ENCODE measurements at regions not wholly inside any gene's neighbourhood (a gene's known extent, or its start where the extent isn't known, plus 50 kb on each side); places are given as distances from the start of the nearest gene placed in this dataset.

GRCh38 chr4:182113779-182114178 lies 129.4 kb upstream of the TENM3 start:
- no peak for TF ChIP-seq CTCF (IDR thresholded peaks at IDR 0.05)
- Histone ChIP-seq H3K9me3 (no peaks in the 10 kb centered on the region), H3K4me3 (ENCODE audit: low read depth in 1 of 2, low read length in 1 of 2) (no peak overlapping the region), H3K27ac (no peak overlapping the region), H3K4me1 (ENCODE audit: control insufficient read depth in 1 of 2, insufficient read depth in 1 of 2, low read depth in 1 of 2, low read length in 1 of 2) (no peaks in the 10 kb centered on the region), H3K36me3 (no peaks in the 10 kb centered on the region), H3K27me3 (no peaks in the 10 kb centered on the region)

GRCh38 chr4:182124359-182124758 lies 118.8 kb upstream of the TENM3 start:
- no peak for TF ChIP-seq CTCF (IDR thresholded peaks at IDR 0.05)
- no peak overlapping the region for H3K4me3 ChIP-seq (ENCODE audit: low read depth in 1 of 2, low read length in 1 of 2)
- H3K36me3 ChIP-seq = no peaks in the 10 kb centered on the region

GRCh38 chr4:182126096-182126495 lies 117.1 kb upstream of the TENM3 start:
- Histone ChIP-seq H3K36me3 (no peaks in the 10 kb centered on the region), H3K4me3 (ENCODE audit: low read depth in 1 of 2, low read length in 1 of 2) (no peak overlapping the region), H3K27ac (no peak overlapping the region), H3K4me1 (ENCODE audit: control insufficient read depth in 1 of 2, insufficient read depth in 1 of 2, low read depth in 1 of 2, low read length in 1 of 2) (no peaks in the 10 kb centered on the region), H3K9me3 (no peaks in the 10 kb centered on the region), H3K27me3 (no peaks in the 10 kb centered on the region)
- no peak for TF ChIP-seq CTCF (IDR thresholded peaks at IDR 0.05)

More at GRCh38 chr4:182124359-182124758, 118.8 kb upstream of the TENM3 start:
- no peak overlapping the region for H3K27ac ChIP-seq
- no peaks in the 10 kb centered on the region for H3K27me3 ChIP-seq
- no peaks in the 10 kb centered on the region for H3K9me3 ChIP-seq
- no peaks in the 10 kb centered on the region for H3K4me1 ChIP-seq (ENCODE audit: control insufficient read depth in 1 of 2, insufficient read depth in 1 of 2, low read depth in 1 of 2, low read length in 1 of 2)

- H3K27ac ChIP-seq = no peak overlapping the region
- no peaks in the 10 kb centered on the region for H3K9me3 ChIP-seq
- no peaks in the 10 kb centered on the region for H3K27me3 ChIP-seq
- H3K4me1 ChIP-seq (ENCODE audit: control insufficient read depth in 1 of 2, insufficient read depth in 1 of 2, low read depth in 1 of 2, low read length in 1 of 2) = no peaks in the 10 kb centered on the region
- H3K4me3 ChIP-seq (ENCODE audit: low read depth in 1 of 2, low read length in 1 of 2) = no peak overlapping the region
- no peaks in the 10 kb centered on the region for H3K36me3 ChIP-seq
- no peak for TF ChIP-seq CTCF (IDR thresholded peaks at IDR 0.05)
Measured at GRCh38 chr4:182126603-182127002, 116.6 kb upstream of the TENM3 start.

GRCh38 chr4:182133033-182133432 lies 110.2 kb upstream of the TENM3 start:
- peaks cover 22% of the 10 kb centered on the region for H3K27me3 ChIP-seq
- H3K27ac ChIP-seq = no peak overlapping the region
- H3K4me3 ChIP-seq (ENCODE audit: low read depth in 1 of 2, low read length in 1 of 2) = no peak overlapping the region
- H3K9me3 ChIP-seq = no peaks in the 10 kb centered on the region
- no peak for TF ChIP-seq CTCF (IDR thresholded peaks at IDR 0.05)
- no peaks in the 10 kb centered on the region for H3K36me3 ChIP-seq
- H3K4me1 ChIP-seq (ENCODE audit: control insufficient read depth in 1 of 2, insufficient read depth in 1 of 2, low read depth in 1 of 2, low read length in 1 of 2) = no peaks in the 10 kb centered on the region

- Histone ChIP-seq H3K4me1 (ENCODE audit: control insufficient read depth in 1 of 2, insufficient read depth in 1 of 2, low read depth in 1 of 2, low read length in 1 of 2) (no peaks in the 10 kb centered on the region), H3K27ac (no peak overlapping the region), H3K9me3 (no peaks in the 10 kb centered on the region), H3K27me3 (peaks cover 35% of the 10 kb centered on the region), H3K36me3 (no peaks in the 10 kb centered on the region), H3K4me3 (ENCODE audit: low read depth in 1 of 2, low read length in 1 of 2) (no peak overlapping the region)
- TF ChIP-seq CTCF (IDR thresholded peaks at IDR 0.05) = no peak
Measured at GRCh38 chr4:182134261-182134660, 108.9 kb upstream of the TENM3 start.
